ENCODE measurements at regions not wholly inside any gene's neighbourhood (a gene's known extent, or its start where the extent isn't known, plus 50 kb on each side); places are given as distances from the start of the nearest gene placed in this dataset.
"Not testable (repeated sequence)": the region's sequence is repeated elsewhere in the genome, so short reads cannot be mapped to it uniquely, and the experiment has no call there.

GRCh38 chr6:4655196-4656025 is 120.8 kb upstream of the CDYL start:
- DNase-seq (ENCODE audit: low read depth in 2 of 2) = no peak

- no peak for DNase-seq (ENCODE audit: low read depth in 2 of 2)
Measured at GRCh38 chr6:4653141-4653540, 123.1 kb upstream of the CDYL start.

- DNase-seq (ENCODE audit: low read depth in 2 of 2) = no peak
Measured at GRCh38 chr6:4651831-4652467, 124.3 kb upstream of the CDYL start.

GRCh38 chr6:4649728-4650127 is 126.5 kb upstream of the CDYL start:
- DNase-seq (ENCODE audit: low read depth in 2 of 2) = no peak

- DNase-seq (ENCODE audit: low read depth in 2 of 2) = peak; percentile 58 to 66
Measured at GRCh38 chr6:4647414-4648365, 128.5 kb upstream of the CDYL start.

- no peak for DNase-seq (ENCODE audit: low read depth in 2 of 2)
Measured at GRCh38 chr6:4645713-4646360, 130.4 kb upstream of the CDYL start.

GRCh38 chr6:4644996-4645395 is 131.2 kb upstream of the CDYL start:
- DNase-seq (ENCODE audit: low read depth in 2 of 2) = no peak

- DNase-seq (ENCODE audit: low read depth in 2 of 2) = no peak
Measured at GRCh38 chr6:4641461-4641860, 134.7 kb upstream of the CDYL start.

- DNase-seq (ENCODE audit: low read depth in 2 of 2) = no peak
Measured at GRCh38 chr6:4640139-4640538, 136.1 kb upstream of the CDYL start.

- DNase-seq (ENCODE audit: low read depth in 2 of 2) = no peak
Measured at GRCh38 chr6:4638641-4639040, 137.6 kb upstream of the CDYL start.

GRCh38 chr6:4637691-4638433 is 138.3 kb upstream of the CDYL start:
- peak in 1 of 2 experiments; percentile 4 for DNase-seq (ENCODE audit: low read depth in 2 of 2)

GRCh38 chr6:4636881-4637224 is 139.4 kb upstream of the CDYL start:
- DNase-seq (ENCODE audit: low read depth in 2 of 2) = no peak

GRCh38 chr6:4636191-4636880 is 139.9 kb upstream of the CDYL start:
- no peak for DNase-seq (ENCODE audit: low read depth in 2 of 2)

GRCh38 chr6:4635666-4636065 is 140.5 kb upstream of the CDYL start:
- no peak for DNase-seq (ENCODE audit: low read depth in 2 of 2)

GRCh38 chr6:4632421-4632820 is 143.8 kb upstream of the CDYL start:
- no peak for DNase-seq (ENCODE audit: low read depth in 2 of 2)

- not testable (repeated sequence) for DNase-seq (ENCODE audit: low read depth in 2 of 2)
Measured at GRCh38 chr6:4629789-4630188, 146.4 kb upstream of the CDYL start.

- no peak for DNase-seq (ENCODE audit: low read depth in 2 of 2)
Measured at GRCh38 chr6:4625557-4625956, 150.6 kb upstream of the CDYL start.

- no peak for DNase-seq (ENCODE audit: low read depth in 2 of 2)
Measured at GRCh38 chr6:4624726-4625125, 151.5 kb upstream of the CDYL start.

- no peak for DNase-seq (ENCODE audit: low read depth in 2 of 2)
Measured at GRCh38 chr6:4620284-4621151, 155.7 kb upstream of the CDYL start.

- no peak for DNase-seq (ENCODE audit: low read depth in 2 of 2)
Measured at GRCh38 chr6:4616311-4616710, 159.9 kb upstream of the CDYL start.

All from fibroblast of skin of left quadriceps (primary cell).